Astrocyte of the spinal cord (primary cell): ENCODE measurements at regions not wholly inside any gene's neighbourhood (a gene's known extent, or its start where the extent isn't known, plus 50 kb on each side); places are given as distances from the start of the nearest gene placed in this dataset.

Experiments
- DNase-seq: peaks from one replicate; pipeline ENCODE4 v3.0.0; 2011; ENCODE audit warnings: low read depth, low spot score
- H3K4me3 ChIP-seq: 2 replicates; pipeline ENCODE4 v1.5.1; 2011; ENCODE audit warnings: low read depth, mild to moderate bottlenecking, low read length, moderate library complexity
- CTCF ChIP-seq: IDR thresholded peaks from 2 replicates; pipeline ENCODE4 v1.5.1; 2012; ENCODE audit warnings: low read depth, mild to moderate bottlenecking, low read length, inconsistent platforms
- in situ Hi-C: cut with HindIII; loops from 2 replicates; pipeline ENCODE4 v1.10.0; 2017; ENCODE audit warnings: low sequenced_read_pairs

- no peak overlapping the region for H3K4me3 ChIP-seq
- peak; percentile 23 for DNase-seq
- no peak for TF ChIP-seq CTCF
- in situ Hi-C loops: no loop called here
Measured at GRCh38 chr9:71353720-71354119, 232.3 kb upstream of the TRPM3 start.

- DNase-seq: no peak
- H3K4me3 ChIP-seq: no peak overlapping the region
- TF ChIP-seq CTCF: no peak
- in situ Hi-C loops: no loop called here
Measured at GRCh38 chr9:71352837-71353236, 231.4 kb upstream of the TRPM3 start.

GRCh38 chr9:71349218-71349617 is 227.8 kb upstream of the TRPM3 start:
- no peak for TF ChIP-seq CTCF
- peak; percentile 63 for DNase-seq
- no peak overlapping the region for H3K4me3 ChIP-seq
- in situ Hi-C loops: no loop called here

- DNase-seq: no peak
- TF ChIP-seq CTCF: no peak
- H3K4me3 ChIP-seq: no peak overlapping the region
- in situ Hi-C loops: no loop called here
Measured at GRCh38 chr9:71333321-71333720, 211.9 kb upstream of the TRPM3 start.

- DNase-seq: no peak
- in situ Hi-C loops: no loop called here
- no peak for TF ChIP-seq CTCF
- H3K4me3 ChIP-seq: no peak overlapping the region
Measured at GRCh38 chr9:71331603-71332002, 210.2 kb upstream of the TRPM3 start.

- in situ Hi-C loops: no loop called here
- no peak overlapping the region for H3K4me3 ChIP-seq
- no peak for DNase-seq
- no peak for TF ChIP-seq CTCF
Measured at GRCh38 chr9:71329873-71330272, 208.5 kb upstream of the TRPM3 start.

- H3K4me3 ChIP-seq: no peak overlapping the region
- in situ Hi-C loops: no loop called here
- no peak for DNase-seq
- TF ChIP-seq CTCF: no peak
Measured at GRCh38 chr9:71326360-71326759, 204.9 kb upstream of the TRPM3 start.
